GM12891 (cell line): ENCODE measurements at regions not wholly inside any gene's neighbourhood (a gene's known extent, or its start where the extent isn't known, plus 50 kb on each side); places are given as distances from the start of the nearest gene placed in this dataset.

Experiments
- POLR2A ChIP-seq: IDR thresholded peaks from 2 replicates; pipeline ENCODE4 v1.6.1; 2011; ENCODE audit warnings: low read depth, low read length, control low read depth
- POLR2AphosphoS5 ChIP-seq: IDR thresholded peaks from 2 replicates; pipeline ENCODE4 v1.6.1; 2011; ENCODE audit warnings: low read depth, low read length, control low read depth

DNA sequence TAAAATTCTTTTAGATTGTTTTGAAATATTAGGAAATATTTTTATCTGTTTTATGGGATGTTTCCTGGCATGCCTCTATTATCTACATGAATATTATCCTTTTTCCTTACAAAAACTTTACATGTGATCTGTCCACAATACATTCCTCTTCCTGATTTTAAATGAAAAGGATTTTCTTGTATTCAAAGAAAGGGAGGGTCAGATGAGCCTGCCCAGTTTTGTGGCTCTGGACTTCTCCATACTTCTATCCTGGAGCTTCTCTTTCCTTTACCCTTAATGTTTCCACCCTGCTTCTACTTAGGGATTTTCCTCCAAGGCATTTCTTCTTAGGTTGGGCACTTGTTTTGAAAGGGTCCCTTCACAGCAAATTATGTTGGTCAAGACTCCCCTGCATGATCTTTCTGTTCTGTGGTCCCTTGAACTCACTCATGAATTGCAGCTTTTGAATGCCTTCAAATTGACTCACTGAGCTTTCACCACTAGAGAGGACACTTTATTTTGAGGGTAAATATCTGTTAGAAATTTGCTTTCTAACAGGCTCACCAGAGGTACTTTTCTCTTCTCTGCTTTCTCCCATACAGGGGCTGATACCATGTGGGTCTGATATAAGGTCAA, 104.9 kb downstream of the CENPW start:
- no peak for TF ChIP-seq POLR2AphosphoS5
- no peak for TF ChIP-seq POLR2A
